WTC11 (cell line): ENCODE measurements at regions not wholly inside any gene's neighbourhood (a gene's known extent, or its start where the extent isn't known, plus 50 kb on each side); places are given as distances from the start of the nearest gene placed in this dataset.

Source experiments
- ATAC-seq: fragments of 200-7000 bp; cut with Tn5 transposase; 2 replicates; pipeline ENCODE4 v1.10.0; 2021; ENCODE audit warnings: mild to moderate bottlenecking, moderate library complexity
- CTCF ChIA-PET: fragments of 300-600 bp; sonication (Branson Sonifier 250); formaldehyde crosslinking; loops from one replicate; lab custom pipeline; 2021; ENCODE audit warnings: antibody characterized with exemption; lab: Charles Lee
- POLR2A ChIA-PET: fragments of 350-600 bp; sonication (Branson Sonifier 250); formaldehyde crosslinking; loops from one replicate; lab custom pipeline; 2021; ENCODE audit warnings: antibody characterized with exemption; lab: Charles Lee
- DNase-seq: peaks from one replicate; pipeline ENCODE4 v3.0.0; 2021; ENCODE audit warnings: low spot score
- H3K27ac Mint-ChIP-seq: 2 replicates; pipeline ENCODE4 v1.8.0; 2021; ENCODE audit warnings: mixed read lengths
- H3K27me3 Mint-ChIP-seq: 2 replicates; pipeline ENCODE4 v1.8.0; 2021; ENCODE audit warnings: low read depth, mild to moderate bottlenecking, moderate library complexity, mixed read lengths
- H3K36me3 Mint-ChIP-seq: 2 replicates; pipeline ENCODE4 v1.8.0; 2021; ENCODE audit warnings: mixed read lengths
- H3K4me1 Mint-ChIP-seq: 2 replicates; pipeline ENCODE4 v1.8.0; 2022; ENCODE audit warnings: mixed read lengths
- H3K4me3 Mint-ChIP-seq: 2 replicates; pipeline ENCODE4 v1.8.0; 2021; ENCODE audit warnings: mild to moderate bottlenecking, moderate library complexity, mixed read lengths
- H3K9me3 Mint-ChIP-seq: 2 replicates; pipeline ENCODE4 v1.8.0; 2021; ENCODE audit warnings: mixed read lengths
- CREM ChIP-seq: sonication (generic); formaldehyde crosslinking; IDR thresholded peaks from 2 replicates; pipeline ENCODE4 v1.8.1; 2022; ENCODE audit warnings: mild to moderate bottlenecking, missing genetic modification reagents, moderate library complexity
- GABPB1 ChIP-seq: sonication (generic); formaldehyde crosslinking; IDR thresholded peaks from 2 replicates; pipeline ENCODE4 v1.8.1; 2023; ENCODE audit warnings: mild to moderate bottlenecking, missing genetic modification reagents
- NFATC4 ChIP-seq: fragments of 250-450 bp; sonication (Bioruptor Pico); IDR thresholded peaks from 2 replicates; pipeline ENCODE4 v1.9.0; 2021; ENCODE audit warnings: mild to moderate bottlenecking
- NFYB ChIP-seq: sonication (generic); formaldehyde crosslinking; conservative IDR thresholded peaks from 2 replicates; pipeline ENCODE4 v1.8.0; 2022; ENCODE audit warnings: low read depth, missing genetic modification reagents
- OVOL2 ChIP-seq: fragments of 250-450 bp; sonication (Bioruptor Pico); IDR thresholded peaks from 2 replicates; pipeline ENCODE4 v1.9.0; 2021; ENCODE audit warnings: mild to moderate bottlenecking, borderline replicate concordance
- RORB ChIP-seq: fragments of 250-450 bp; sonication (Bioruptor Pico); IDR thresholded peaks from 2 replicates; pipeline ENCODE4 v1.9.0; 2021; ENCODE audit warnings: mild to moderate bottlenecking
- SMAD4 ChIP-seq: sonication (generic); formaldehyde crosslinking; IDR thresholded peaks from 2 replicates; pipeline ENCODE4 v1.8.0; 2022; ENCODE audit warnings: mild to moderate bottlenecking, missing genetic modification reagents
- TEAD1 ChIP-seq: sonication (generic); formaldehyde crosslinking; IDR thresholded peaks from 2 replicates; pipeline ENCODE4 v1.8.0; 2022; ENCODE audit warnings: mild to moderate bottlenecking, missing genetic modification reagents
- TP53 ChIP-seq: sonication (generic); formaldehyde crosslinking; IDR thresholded peaks from 2 replicates; pipeline ENCODE4 v1.8.1; 2023; ENCODE audit warnings: mild to moderate bottlenecking, missing genetic modification reagents
- ZBTB21 ChIP-seq: sonication (generic); formaldehyde crosslinking; IDR thresholded peaks from 2 replicates; pipeline ENCODE4 v1.8.1; 2023; ENCODE audit warnings: mild to moderate bottlenecking, missing genetic modification reagents, borderline replicate concordance
- ZBTB43 ChIP-seq: sonication (generic); formaldehyde crosslinking; IDR thresholded peaks from 2 replicates; pipeline ENCODE4 v1.8.1; 2023; ENCODE audit warnings: mild to moderate bottlenecking, missing genetic modification reagents
- ZNF263 ChIP-seq: sonication (generic); formaldehyde crosslinking; IDR thresholded peaks from 2 replicates; pipeline ENCODE4 v1.8.1; 2022; ENCODE audit warnings: low read depth, mild to moderate bottlenecking, moderate library complexity, missing genetic modification reagents
- ZNF317 ChIP-seq: sonication (generic); formaldehyde crosslinking; IDR thresholded peaks from 2 replicates; pipeline ENCODE4 v1.8.1; 2023; ENCODE audit warnings: low read depth, mild to moderate bottlenecking, moderate library complexity, missing genetic modification reagents, borderline replicate concordance
- TF ChIP-seq, protein P1 (sequence below): sonication (generic); formaldehyde crosslinking; IDR thresholded peaks from 2 replicates; pipeline ENCODE4 v1.8.1; 2023; ENCODE audit warnings: mild to moderate bottlenecking, moderate library complexity, missing genetic modification reagents
- TF ChIP-seq, protein P2 (sequence below): fragments of 250-450 bp; sonication (Bioruptor Pico); IDR thresholded peaks from 2 replicates; pipeline ENCODE4 v1.9.0; 2021; ENCODE audit warnings: moderate library complexity, mild to moderate bottlenecking, inconsistent platforms, borderline replicate concordance
- TF ChIP-seq, protein P3 (sequence below): sonication (generic); formaldehyde crosslinking; IDR thresholded peaks from 2 replicates; pipeline ENCODE4 v1.8.0; 2022; ENCODE audit warnings: mild to moderate bottlenecking, missing genetic modification reagents

DNA sequence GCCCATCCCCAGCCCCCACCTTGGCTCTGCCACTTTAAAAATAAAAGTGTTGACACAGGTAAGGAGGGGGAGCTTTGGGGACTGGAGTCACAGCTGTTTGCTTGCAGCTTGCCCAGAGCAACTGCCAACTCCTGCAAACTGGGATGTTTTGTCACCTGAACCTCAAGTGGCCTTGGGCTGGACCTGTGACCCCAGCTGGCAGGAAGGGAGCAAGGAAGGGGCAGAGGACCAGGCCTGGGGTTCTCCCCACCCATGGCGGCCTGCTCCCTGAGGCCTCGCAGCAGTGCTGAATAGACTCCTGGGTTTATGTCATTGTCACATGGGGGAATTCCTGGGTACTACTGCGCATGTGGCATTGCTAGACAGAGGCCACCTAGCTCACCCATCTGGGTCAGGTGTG, 246.9 kb upstream of the TLE3 start (continued):
- TF ChIP-seq, protein P1, sequence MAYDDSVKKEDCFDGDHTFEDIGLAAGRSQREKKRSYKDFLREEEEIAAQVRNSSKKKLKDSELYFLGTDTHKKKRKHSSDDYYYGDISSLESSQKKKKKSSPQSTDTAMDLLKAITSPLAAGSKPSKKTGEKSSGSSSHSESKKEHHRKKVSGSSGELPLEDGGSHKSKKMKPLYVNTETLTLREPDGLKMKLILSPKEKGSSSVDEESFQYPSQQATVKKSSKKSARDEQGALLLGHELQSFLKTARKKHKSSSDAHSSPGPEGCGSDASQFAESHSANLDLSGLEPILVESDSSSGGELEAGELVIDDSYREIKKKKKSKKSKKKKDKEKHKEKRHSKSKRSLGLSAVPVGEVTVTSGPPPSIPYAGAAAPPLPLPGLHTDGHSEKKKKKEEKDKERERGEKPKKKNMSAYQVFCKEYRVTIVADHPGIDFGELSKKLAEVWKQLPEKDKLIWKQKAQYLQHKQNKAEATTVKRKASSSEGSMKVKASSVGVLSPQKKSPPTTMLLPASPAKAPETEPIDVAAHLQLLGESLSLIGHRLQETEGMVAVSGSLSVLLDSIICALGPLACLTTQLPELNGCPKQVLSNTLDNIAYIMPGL, result no peak
- TF ChIP-seq SMAD4 (CRISPR knock-in tag), result no peak
- TF ChIP-seq, protein P2, sequence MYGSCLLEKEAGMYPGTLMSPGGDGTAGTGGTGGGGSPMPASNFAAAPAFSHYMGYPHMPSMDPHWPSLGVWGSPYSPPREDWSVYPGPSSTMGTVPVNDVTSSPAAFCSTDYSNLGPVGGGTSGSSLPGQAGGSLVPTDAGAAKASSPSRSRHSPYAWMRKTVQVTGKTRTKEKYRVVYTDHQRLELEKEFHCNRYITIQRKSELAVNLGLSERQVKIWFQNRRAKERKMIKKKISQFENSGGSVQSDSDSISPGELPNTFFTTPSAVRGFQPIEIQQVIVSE, result no peak
- no peak for TF ChIP-seq OVOL2 (CRISPR knock-in tag)
- TF ChIP-seq NFATC4 (CRISPR knock-in tag), result no peak
- TF ChIP-seq, protein P3, sequence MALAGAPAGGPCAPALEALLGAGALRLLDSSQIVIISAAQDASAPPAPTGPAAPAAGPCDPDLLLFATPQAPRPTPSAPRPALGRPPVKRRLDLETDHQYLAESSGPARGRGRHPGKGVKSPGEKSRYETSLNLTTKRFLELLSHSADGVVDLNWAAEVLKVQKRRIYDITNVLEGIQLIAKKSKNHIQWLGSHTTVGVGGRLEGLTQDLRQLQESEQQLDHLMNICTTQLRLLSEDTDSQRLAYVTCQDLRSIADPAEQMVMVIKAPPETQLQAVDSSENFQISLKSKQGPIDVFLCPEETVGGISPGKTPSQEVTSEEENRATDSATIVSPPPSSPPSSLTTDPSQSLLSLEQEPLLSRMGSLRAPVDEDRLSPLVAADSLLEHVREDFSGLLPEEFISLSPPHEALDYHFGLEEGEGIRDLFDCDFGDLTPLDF (CRISPR knock-in tag), result no peak
- TF ChIP-seq ZNF317 (CRISPR knock-in tag), result no peak
- TF ChIP-seq, all 79 proteins: peak for 0

GRCh38 chr15:70343961-70344621, 246.4 kb upstream of the TLE3 start:
- POLR2A ChIA-PET, result no interaction called here
- DNase-seq, result no peak
- H3K9me3 Mint-ChIP-seq, result no peaks in the 10 kb centered on the region
- CTCF ChIA-PET, result interaction anchor here (1.1 to 2.4 kb wide), 2 partner anchors 11 to 28 kb away, joined by 3 to 11 read pairs; no protein-coding TSS in a partner anchor
- H3K4me3 Mint-ChIP-seq, result no peak overlapping the region
- H3K36me3 Mint-ChIP-seq, result no peaks in the 10 kb centered on the region
- H3K27me3 Mint-ChIP-seq, result no peaks in the 10 kb centered on the region
- TF ChIP-seq NFATC4 (CRISPR knock-in tag), result no peak
- TF ChIP-seq ZBTB43, result no peak
- no peak for TF ChIP-seq CREM (CRISPR knock-in tag)
- no peak for TF ChIP-seq ZNF263 (CRISPR knock-in tag)
- no peak for TF ChIP-seq NFYB (CRISPR knock-in tag)
- TF ChIP-seq RORB, result no peak
- TF ChIP-seq OVOL2 (CRISPR knock-in tag), result no peak
- TF ChIP-seq, protein P2, result no peak
- TF ChIP-seq TP53, result no peak
- no peak for TF ChIP-seq GABPB1 (CRISPR knock-in tag)
- TF ChIP-seq TEAD1 (CRISPR knock-in tag), result no peak
- TF ChIP-seq ZBTB21 (CRISPR knock-in tag), result no peak
- TF ChIP-seq, all 79 proteins: peak for 0
- no peak for ATAC-seq
- peaks cover 11% of the 10 kb centered on the region for H3K4me1 Mint-ChIP-seq
- H3K27ac Mint-ChIP-seq, result no peak overlapping the region
